SK-N-SH (cell line): ENCODE measurements at regions not wholly inside any gene's neighbourhood (a gene's known extent, or its start where the extent isn't known, plus 50 kb on each side); places are given as distances from the start of the nearest gene placed in this dataset.

Source experiments
- CTCF ChIA-PET: fragments of 300-600, 350-600 bp; formaldehyde crosslinking; extraction: SDS; loops from one replicate; lab custom pipeline; 2021; lab: Yijun Ruan, JAX
- POLR2A ChIA-PET: fragments of 350-600 bp; sonication (Branson Sonifier 250); formaldehyde crosslinking; extraction: SDS; loops from one replicate; lab custom pipeline; 2020; ENCODE audit warnings: antibody characterized with exemption, inconsistent platforms; lab: Yijun Ruan, JAX
- DNase-seq: peaks from one replicate; pipeline ENCODE4 v3.0.0; 2012
- H2AFZ ChIP-seq: fragments of 200-600 bp; sonication (generic); 2 replicates; pipeline ENCODE4 v1.8.1; 2016; ENCODE audit warnings: antibody characterized with exemption, mild to moderate bottlenecking, low read depth
- H3F3A ChIP-seq: fragments of 200-600 bp; sonication (generic); replicated peaks from 2 replicates; pipeline ENCODE3; 2016; ENCODE audit warnings: antibody characterized with exemption, mild to moderate bottlenecking; ENCODE audit not compliant: insufficient read depth
- H3K27ac ChIP-seq, 2 experiments: fragments of 200-500 bp in 1 of 2; fragments of 200-600 bp in 1 of 2; sonication (Bioruptor generic) in 1 of 2; sonication (generic), shearing (Covaris generic) in 1 of 2; 2 replicates each; pipeline versions ENCODE4 v1.5.1 to v1.6.1; 2014 to 2016; ENCODE audit warnings: low read depth in 2 of 2, inconsistent platforms in 1 of 2, low read length in 1 of 2, mild to moderate bottlenecking in 1 of 2, mixed read lengths in 1 of 2
- H3K27me3 ChIP-seq: fragments of 200-600 bp; sonication (generic), shearing (Covaris generic); 2 replicates; pipeline ENCODE4 v1.6.1; 2016; ENCODE audit warnings: mixed run types; ENCODE audit not compliant: insufficient read depth
- H3K36me3 ChIP-seq, 2 experiments: fragments of 200-500 bp in 1 of 2; fragments of 200-600 bp in 1 of 2; sonication (Bioruptor generic) in 1 of 2; sonication (generic) in 1 of 2; replicated peaks in 1 of 2; 2 replicates each; pipeline versions ENCODE3 to v1.5.1; 2014 to 2016; ENCODE audit warnings: low read length in 1 of 2, mild to moderate bottlenecking in 1 of 2; ENCODE audit not compliant: insufficient read depth in 2 of 2, control insufficient read depth in 1 of 2
- H3K4me1 ChIP-seq, 2 experiments: fragments of 200-500 bp in 1 of 2; fragments of 200-600 bp in 1 of 2; sonication (Bioruptor generic) in 1 of 2; sonication (generic), shearing (Covaris generic) in 1 of 2; 2 replicates each; pipeline versions ENCODE4 v1.5.1 to v1.6.1; 2014 to 2016; ENCODE audit warnings: low read depth in 1 of 2, low read length in 1 of 2, mixed run types in 1 of 2; ENCODE audit not compliant: insufficient read depth in 2 of 2, control insufficient read depth in 1 of 2
- H3K4me2 ChIP-seq: fragments of 200-600 bp; sonication (generic), shearing (Covaris generic); 2 replicates; pipeline ENCODE4 v1.6.1; 2017; ENCODE audit warnings: mixed run types
- H3K4me3 ChIP-seq, 2 experiments: fragments of 200-500 bp in 1 of 2; fragments of 200-600 bp in 1 of 2; sonication (Bioruptor generic) in 1 of 2; sonication (generic), shearing (Covaris generic) in 1 of 2; 2 replicates each; pipeline versions ENCODE4 v1.5.1 to v1.8.1; 2014 to 2016; ENCODE audit warnings: low read depth in 2 of 2, inconsistent platforms in 1 of 2, low read length in 1 of 2, mild to moderate bottlenecking in 1 of 2, mixed read lengths in 1 of 2, moderate library complexity in 1 of 2
- H3K79me2 ChIP-seq: fragments of 200-600 bp; sonication (generic); 2 replicates; pipeline ENCODE4 v1.8.1; 2017; ENCODE audit warnings: mild to moderate bottlenecking; ENCODE audit not compliant: insufficient read depth
- H3K9ac ChIP-seq: fragments of 200-600 bp; sonication (generic); 2 replicates; pipeline ENCODE4 v1.6.1; 2017; ENCODE audit warnings: mixed run types
- H3K9me2 ChIP-seq: fragments of 200-600 bp; sonication (generic); 2 replicates; pipeline ENCODE4 v1.6.1; 2017; ENCODE audit warnings: mixed run types
- H3K9me3 ChIP-seq: fragments of 200-600 bp; sonication (generic); 2 replicates; pipeline ENCODE4 v1.6.1; 2017; ENCODE audit warnings: mixed run types, mild to moderate bottlenecking, moderate library complexity
- H4K20me1 ChIP-seq: fragments of 200-600 bp; sonication (generic); 2 replicates; pipeline ENCODE4 v1.6.1; 2017; ENCODE audit warnings: mild to moderate bottlenecking, mixed run types; ENCODE audit not compliant: insufficient read depth
- EZH2phosphoT487 ChIP-seq: fragments of 200-600 bp; sonication (generic); IDR thresholded peaks from 2 replicates; pipeline ENCODE4 v1.6.1; 2017; ENCODE audit warnings: low read depth, mixed run types, mild to moderate bottlenecking, antibody characterized with exemption, moderate library complexity, borderline replicate concordance
- FOSL2 ChIP-seq: IDR thresholded peaks from 2 replicates; pipeline ENCODE4 v1.4.0; 2012; ENCODE audit warnings: low read depth, mild to moderate bottlenecking, moderate library complexity, borderline replicate concordance
- FOXJ3 ChIP-seq: sonication (generic); formaldehyde crosslinking; IDR thresholded peaks from 2 replicates; pipeline ENCODE4 v1.5.1; 2020; ENCODE audit warnings: mild to moderate bottlenecking, missing genetic modification reagents
- MXI1 ChIP-seq: IDR thresholded peaks from 2 replicates; pipeline ENCODE4 v1.6.1; 2012; ENCODE audit warnings: mild to moderate bottlenecking, low read depth, low read length, improper control_type of control experiment
- NRF1 ChIP-seq: IDR thresholded peaks from 2 replicates; pipeline ENCODE4 v1.6.1; 2012; ENCODE audit warnings: low read depth, mild to moderate bottlenecking, low read length
- POLR2AphosphoS5 ChIP-seq: IDR thresholded peaks from 2 replicates; pipeline ENCODE4 v1.6.1; 2012; ENCODE audit warnings: low read depth, low read length
- RFX5 ChIP-seq: IDR thresholded peaks from 2 replicates; pipeline ENCODE4 v1.6.1; 2012; ENCODE audit warnings: mild to moderate bottlenecking, improper control_type of control experiment, low read length
- SMC3 ChIP-seq: IDR thresholded peaks from 2 replicates; pipeline ENCODE4 v1.6.1; 2012; ENCODE audit warnings: low read depth, low read length, improper control_type of control experiment
- TAF1 ChIP-seq: IDR thresholded peaks from 2 replicates; pipeline ENCODE4 v1.6.1; 2012; ENCODE audit warnings: low read depth, mild to moderate bottlenecking, low read length, moderate library complexity, borderline replicate concordance
- TEAD4 ChIP-seq: IDR thresholded peaks from 2 replicates; pipeline ENCODE4 v1.4.0; 2012; ENCODE audit warnings: mild to moderate bottlenecking, borderline replicate concordance; ENCODE audit not compliant: insufficient read depth
- YY1 ChIP-seq: IDR thresholded peaks from 2 replicates; pipeline ENCODE4 v1.4.0; 2012; ENCODE audit warnings: low read depth, mild to moderate bottlenecking
- TF ChIP-seq, protein P1 (sequence below): fragments of 150-350 bp; IDR thresholded peaks from 2 replicates; pipeline ENCODE4 v1.6.1; 2017; ENCODE audit warnings: antibody characterized with exemption, low read length, low read depth, borderline replicate concordance
- TF ChIP-seq, protein P2 (sequence below): IDR thresholded peaks from 2 replicates; pipeline ENCODE4 v1.6.1; 2012; ENCODE audit warnings: mild to moderate bottlenecking, low read depth, low read length, moderate library complexity

DNA sequence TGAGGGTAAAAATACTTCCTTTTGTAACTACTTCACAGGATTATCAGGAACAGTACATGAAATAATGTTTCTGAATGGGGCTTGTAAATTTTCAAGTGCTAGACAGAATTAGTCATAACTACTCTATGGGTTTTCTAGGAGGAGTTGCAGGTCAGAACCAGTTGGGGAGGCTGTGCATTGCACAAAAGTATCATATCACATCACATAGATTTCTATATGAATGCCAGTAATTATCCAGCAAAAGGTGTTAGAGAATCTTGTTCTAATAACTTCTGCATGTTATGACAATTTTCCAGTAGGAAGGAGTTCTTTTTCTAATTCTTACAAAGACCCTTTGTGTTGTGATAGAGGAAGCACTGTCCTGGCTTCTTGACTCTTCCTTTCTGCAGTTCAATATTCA is 551.6 kb downstream of the COL12A1 start:
- Histone ChIP-seq H3K4me1 (no peaks in the 10 kb centered on the region), H3K27ac (no peak overlapping the region), H2AFZ (no peak overlapping the region), H3K9ac (no peak overlapping the region), H3F3A (no peaks in the 10 kb centered on the region), H3K4me2 (no peak overlapping the region), H3K36me3 (no peaks in the 10 kb centered on the region), H3K9me2 (no peaks in the 10 kb centered on the region; the same call in 1 of the 2 replicates), H3K9me3 (no peaks in the 10 kb centered on the region), H3K79me2 (no peaks in the 10 kb centered on the region), H3K27me3 (no peaks in the 10 kb centered on the region), H4K20me1 (no peaks in the 10 kb centered on the region), H3K4me3 (no peak overlapping the region)
- no peak for TF ChIP-seq FOXJ3
- no peak for TF ChIP-seq RFX5
- no peak for TF ChIP-seq TEAD4
- TF ChIP-seq YY1 = no peak
- TF ChIP-seq SMC3 = no peak
- no peak for TF ChIP-seq FOSL2
- TF ChIP-seq NRF1 = no peak
- TF ChIP-seq, protein P1, sequence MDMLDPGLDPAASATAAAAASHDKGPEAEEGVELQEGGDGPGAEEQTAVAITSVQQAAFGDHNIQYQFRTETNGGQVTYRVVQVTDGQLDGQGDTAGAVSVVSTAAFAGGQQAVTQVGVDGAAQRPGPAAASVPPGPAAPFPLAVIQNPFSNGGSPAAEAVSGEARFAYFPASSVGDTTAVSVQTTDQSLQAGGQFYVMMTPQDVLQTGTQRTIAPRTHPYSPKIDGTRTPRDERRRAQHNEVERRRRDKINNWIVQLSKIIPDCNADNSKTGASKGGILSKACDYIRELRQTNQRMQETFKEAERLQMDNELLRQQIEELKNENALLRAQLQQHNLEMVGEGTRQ = no peak
- TF ChIP-seq TAF1 = no peak
- no peak for TF ChIP-seq POLR2AphosphoS5
- TF ChIP-seq EZH2phosphoT487 = no peak
- TF ChIP-seq, protein P2, sequence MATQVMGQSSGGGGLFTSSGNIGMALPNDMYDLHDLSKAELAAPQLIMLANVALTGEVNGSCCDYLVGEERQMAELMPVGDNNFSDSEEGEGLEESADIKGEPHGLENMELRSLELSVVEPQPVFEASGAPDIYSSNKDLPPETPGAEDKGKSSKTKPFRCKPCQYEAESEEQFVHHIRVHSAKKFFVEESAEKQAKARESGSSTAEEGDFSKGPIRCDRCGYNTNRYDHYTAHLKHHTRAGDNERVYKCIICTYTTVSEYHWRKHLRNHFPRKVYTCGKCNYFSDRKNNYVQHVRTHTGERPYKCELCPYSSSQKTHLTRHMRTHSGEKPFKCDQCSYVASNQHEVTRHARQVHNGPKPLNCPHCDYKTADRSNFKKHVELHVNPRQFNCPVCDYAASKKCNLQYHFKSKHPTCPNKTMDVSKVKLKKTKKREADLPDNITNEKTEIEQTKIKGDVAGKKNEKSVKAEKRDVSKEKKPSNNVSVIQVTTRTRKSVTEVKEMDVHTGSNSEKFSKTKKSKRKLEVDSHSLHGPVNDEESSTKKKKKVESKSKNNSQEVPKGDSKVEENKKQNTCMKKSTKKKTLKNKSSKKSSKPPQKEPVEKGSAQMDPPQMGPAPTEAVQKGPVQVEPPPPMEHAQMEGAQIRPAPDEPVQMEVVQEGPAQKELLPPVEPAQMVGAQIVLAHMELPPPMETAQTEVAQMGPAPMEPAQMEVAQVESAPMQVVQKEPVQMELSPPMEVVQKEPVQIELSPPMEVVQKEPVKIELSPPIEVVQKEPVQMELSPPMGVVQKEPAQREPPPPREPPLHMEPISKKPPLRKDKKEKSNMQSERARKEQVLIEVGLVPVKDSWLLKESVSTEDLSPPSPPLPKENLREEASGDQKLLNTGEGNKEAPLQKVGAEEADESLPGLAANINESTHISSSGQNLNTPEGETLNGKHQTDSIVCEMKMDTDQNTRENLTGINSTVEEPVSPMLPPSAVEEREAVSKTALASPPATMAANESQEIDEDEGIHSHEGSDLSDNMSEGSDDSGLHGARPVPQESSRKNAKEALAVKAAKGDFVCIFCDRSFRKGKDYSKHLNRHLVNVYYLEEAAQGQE = no peak
- TF ChIP-seq MXI1 = no peak
- ChIA-PET POLR2A (no interaction called here), CTCF (no interaction called here)
- DNase-seq = no peak
